Parathyroid adenoma (tissue), 2 donors: ENCODE measurements at regions not wholly inside any gene's neighbourhood (a gene's known extent, or its start where the extent isn't known, plus 50 kb on each side); places are given as distances from the start of the nearest gene placed in this dataset.

Experiments used
- H2AFZ ChIP-seq: fragments of 300-600 bp; sonication (generic); one replicate; pipeline ENCODE4 v1.7.0; 2017; ENCODE audit warnings: antibody characterized with exemption, mild to moderate bottlenecking
- H3K27ac ChIP-seq: fragments of 300-600 bp; sonication (generic); one replicate; pipeline ENCODE4 v1.7.0; 2017
- H3K27me3 ChIP-seq: fragments of 300-600 bp; sonication (generic); one replicate; pipeline ENCODE4 v1.7.0; 2017; ENCODE audit warnings: low read length; ENCODE audit not compliant: control insufficient read depth, insufficient read depth
- H3K36me3 ChIP-seq: fragments of 300-600 bp; sonication (generic); one replicate; pipeline ENCODE4 v1.7.0; 2017; ENCODE audit warnings: low read length; ENCODE audit not compliant: control insufficient read depth, insufficient read depth
- H3K4me1 ChIP-seq: fragments of 300-600 bp; sonication (generic); one replicate; pipeline ENCODE4 v1.7.0; 2017; ENCODE audit warnings: control low read depth
- H3K4me2 ChIP-seq: fragments of 300-600 bp; sonication (generic); one replicate; pipeline ENCODE4 v1.7.0; 2017; ENCODE audit warnings: low read length
- H3K4me3 ChIP-seq: fragments of 300-600 bp; sonication (generic); one replicate; pipeline ENCODE4 v1.7.0; 2017; ENCODE audit warnings: low read depth, low read length
- H3K79me2 ChIP-seq: fragments of 300-600 bp; sonication (generic); one replicate; pipeline ENCODE4 v1.7.0; 2017; ENCODE audit warnings: control low read depth
- H3K9ac ChIP-seq: fragments of 300-600 bp; sonication (generic); one replicate; pipeline ENCODE4 v1.7.0; 2017; ENCODE audit warnings: mild to moderate bottlenecking
- H3K9me3 ChIP-seq: fragments of 300-600 bp; sonication (generic); one replicate; pipeline ENCODE4 v1.7.0; 2017; ENCODE audit warnings: low read length; ENCODE audit not compliant: control insufficient read depth
- CTCF ChIP-seq: fragments of 300-600 bp; sonication (generic); IDR thresholded peaks from one replicate; pipeline ENCODE4 v1.7.0; 2017; ENCODE audit warnings: antibody characterized with exemption, mild to moderate bottlenecking
- donor health status: primary hyperparathyroidism.

GRCh38 chr13:44117816-44118215 is 238.1 kb downstream of the LACC1 start:
- H3K36me3 ChIP-seq, result no peaks in the 10 kb centered on the region
- no peaks in the 10 kb centered on the region for H3K27me3 ChIP-seq
- no peak overlapping the region for H3K4me2 ChIP-seq
- H3K9me3 ChIP-seq, result no peaks in the 10 kb centered on the region
- TF ChIP-seq CTCF, result no peak
- H3K4me1 ChIP-seq, result no peaks in the 10 kb centered on the region
- no peak overlapping the region for H3K4me3 ChIP-seq
- no peak overlapping the region for H3K27ac ChIP-seq
- no peaks in the 10 kb centered on the region for H3K79me2 ChIP-seq
- H2AFZ ChIP-seq, result no peak overlapping the region
- no peak overlapping the region for H3K9ac ChIP-seq

- H3K4me2 ChIP-seq, result no peak overlapping the region
- no peak overlapping the region for H3K27ac ChIP-seq
- H3K9me3 ChIP-seq, result no peaks in the 10 kb centered on the region
- H3K9ac ChIP-seq, result no peak overlapping the region
- no peak overlapping the region for H3K4me3 ChIP-seq
- H3K27me3 ChIP-seq, result no peaks in the 10 kb centered on the region
- no peaks in the 10 kb centered on the region for H3K36me3 ChIP-seq
- H3K79me2 ChIP-seq, result no peaks in the 10 kb centered on the region
- H3K4me1 ChIP-seq, result no peaks in the 10 kb centered on the region
- no peak overlapping the region for H2AFZ ChIP-seq
- no peak for TF ChIP-seq CTCF
Measured at GRCh38 chr13:44118881-44119280, 239.2 kb downstream of the LACC1 start.

GRCh38 chr13:44120043-44120442 is 240.3 kb downstream of the LACC1 start:
- no peak overlapping the region for H3K4me2 ChIP-seq
- no peak for TF ChIP-seq CTCF
- no peak overlapping the region for H3K4me3 ChIP-seq
- H3K9me3 ChIP-seq, result no peaks in the 10 kb centered on the region
- no peak overlapping the region for H2AFZ ChIP-seq
- H3K79me2 ChIP-seq, result no peaks in the 10 kb centered on the region
- no peaks in the 10 kb centered on the region for H3K36me3 ChIP-seq
- H3K9ac ChIP-seq, result no peak overlapping the region
- no peaks in the 10 kb centered on the region for H3K27me3 ChIP-seq
- H3K4me1 ChIP-seq, result no peaks in the 10 kb centered on the region
- no peak overlapping the region for H3K27ac ChIP-seq

- Histone ChIP-seq H3K9ac (no peak overlapping the region), H3K9me3 (no peaks in the 10 kb centered on the region), H3K36me3 (no peaks in the 10 kb centered on the region), H3K4me3 (no peak overlapping the region), H3K4me1 (no peaks in the 10 kb centered on the region), H3K27me3 (no peaks in the 10 kb centered on the region), H3K4me2 (no peak overlapping the region), H3K79me2 (no peaks in the 10 kb centered on the region), H2AFZ (no peak overlapping the region), H3K27ac (no peak overlapping the region)
- no peak for TF ChIP-seq CTCF
Measured at GRCh38 chr13:44120849-44121755, 241.4 kb downstream of the LACC1 start.

- no peaks in the 10 kb centered on the region for H3K36me3 ChIP-seq
- H3K4me3 ChIP-seq, result no peak overlapping the region
- H3K4me2 ChIP-seq, result no peak overlapping the region
- TF ChIP-seq CTCF, result no peak
- no peaks in the 10 kb centered on the region for H3K4me1 ChIP-seq
- no peak overlapping the region for H3K9ac ChIP-seq
- H3K27me3 ChIP-seq, result no peaks in the 10 kb centered on the region
- H3K79me2 ChIP-seq, result no peaks in the 10 kb centered on the region
- H3K9me3 ChIP-seq, result no peaks in the 10 kb centered on the region
- H3K27ac ChIP-seq, result no peak overlapping the region
- no peak overlapping the region for H2AFZ ChIP-seq
Measured at GRCh38 chr13:44124352-44124751, 244.6 kb downstream of the LACC1 start.
